ENCODE measurements at regions not wholly inside any gene's neighbourhood (a gene's known extent, or its start where the extent isn't known, plus 50 kb on each side); places are given as distances from the start of the nearest gene placed in this dataset.
"Not testable (repeated sequence)": the region's sequence is repeated elsewhere in the genome, so short reads cannot be mapped to it uniquely, and the experiment has no call there.

DNA sequence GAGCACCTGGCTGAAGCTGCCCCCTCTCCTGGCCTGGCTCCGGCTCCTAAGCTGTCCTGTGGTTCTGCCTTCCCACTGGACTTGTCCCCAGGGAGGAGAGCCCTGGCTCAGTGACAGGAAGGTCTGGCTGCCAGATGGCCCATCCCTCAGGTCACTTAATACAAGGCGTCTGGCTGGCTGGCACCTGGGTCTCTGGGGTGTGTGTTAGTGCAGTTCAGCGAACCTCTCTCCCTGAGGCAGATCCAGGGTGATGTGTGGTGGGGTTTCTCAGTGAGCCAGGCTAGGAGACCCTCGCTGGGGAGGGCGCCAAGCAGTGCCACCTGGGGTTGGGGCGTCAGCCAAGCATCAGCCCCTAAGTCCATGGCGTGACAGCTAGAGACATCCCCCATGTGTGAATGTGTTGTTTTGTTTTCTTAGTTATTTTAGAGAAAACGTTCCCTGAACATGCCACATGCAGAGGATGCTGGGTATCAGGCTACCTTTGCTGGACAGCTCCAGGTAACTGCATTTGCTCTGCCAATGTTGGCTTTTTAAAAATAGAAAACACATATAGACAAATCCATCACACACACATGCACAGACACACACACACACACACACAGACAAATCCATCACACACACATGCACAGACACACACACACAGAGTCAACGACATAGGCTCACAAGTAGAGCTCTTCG is 56.4 kb upstream of the LRPAP1 start:
- not testable (repeated sequence) for DNase-seq (ENCODE audit: low spot score)

DNA sequence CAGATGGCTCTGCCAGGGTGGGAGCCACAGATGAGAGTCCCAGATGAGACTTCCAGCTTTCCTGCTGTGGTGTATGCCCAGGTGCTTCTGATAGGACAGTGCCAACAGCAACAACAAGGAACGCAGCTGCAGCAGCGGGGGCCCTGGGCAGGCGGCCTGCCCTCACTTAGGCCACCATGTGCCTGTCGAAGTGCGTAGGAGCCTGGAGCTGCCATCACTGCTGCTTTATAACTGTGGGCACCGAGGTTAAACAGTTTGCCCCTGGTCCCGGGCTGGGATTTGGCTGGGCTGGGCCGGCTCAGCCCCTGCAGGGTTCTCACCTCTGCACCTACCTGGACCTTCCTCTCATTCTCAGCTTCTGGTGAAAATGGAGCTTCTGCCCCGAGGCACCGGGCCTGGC is 54.4 kb upstream of the LRPAP1 start:
- not testable (repeated sequence) for DNase-seq (ENCODE audit: low spot score)

DNA sequence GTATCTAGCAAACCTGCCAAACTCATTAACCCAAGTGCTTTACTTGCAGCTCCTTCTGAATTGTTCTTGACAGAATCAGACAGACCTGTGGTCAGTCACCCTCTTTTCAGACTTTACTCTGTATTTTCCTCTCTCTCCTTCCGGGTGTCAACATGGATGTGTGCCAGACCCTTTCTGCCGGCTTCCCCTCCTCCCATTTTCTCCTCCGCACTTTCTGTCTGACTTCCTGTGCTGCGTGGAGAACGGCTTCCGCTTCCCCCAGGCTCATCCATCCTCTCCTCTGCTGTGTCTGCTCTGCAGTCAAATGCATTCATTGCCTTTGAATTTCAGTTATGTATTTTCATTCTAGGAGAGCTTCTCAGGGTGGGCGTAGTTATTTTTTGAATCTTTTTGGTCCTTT is 53.3 kb upstream of the LRPAP1 start:
- DNase-seq (ENCODE audit: low spot score), result not testable (repeated sequence)

DNA sequence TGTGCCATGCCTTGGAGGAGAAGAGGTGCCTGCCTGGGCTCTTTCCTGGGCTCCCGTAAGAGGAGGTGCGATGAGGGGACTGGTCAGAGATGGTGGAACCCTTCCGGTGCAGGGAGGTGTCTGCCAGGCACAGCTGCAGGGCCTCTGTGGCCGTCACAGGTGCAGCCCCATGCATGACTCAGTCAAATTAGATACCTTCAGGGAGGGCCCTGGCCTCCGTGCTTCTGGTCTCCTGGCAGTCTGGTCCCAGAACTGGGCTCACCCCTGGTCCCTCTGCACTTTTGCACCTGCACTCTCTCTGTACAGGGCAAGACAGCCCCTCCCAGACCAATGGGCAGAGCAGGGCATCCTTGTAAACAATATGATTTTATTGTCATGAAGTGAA is 49.9 kb upstream of the LRPAP1 start:
- no peak for DNase-seq (ENCODE audit: low spot score)
